Endodermal cell (in vitro differentiated cells): ENCODE measurements at regions not wholly inside any gene's neighbourhood (a gene's known extent, or its start where the extent isn't known, plus 50 kb on each side); places are given as distances from the start of the nearest gene placed in this dataset.
"Not testable (repeated sequence)": the region's sequence is repeated elsewhere in the genome, so short reads cannot be mapped to it uniquely, and the experiment has no call there.

ENCODE experiments used
- DNase-seq: peaks from one replicate; pipeline ENCODE4 v3.0.0-alpha.2; 2017
- H3K27ac ChIP-seq: 2 replicates; pipeline ENCODE4 v1.5.1; 2013; ENCODE audit warnings: mild to moderate bottlenecking, low read depth, low read length, moderate library complexity
- H3K27me3 ChIP-seq: 2 replicates; pipeline ENCODE4 v1.6.1; 2013; ENCODE audit warnings: mild to moderate bottlenecking, low read length, moderate library complexity; ENCODE audit not compliant: insufficient read depth, control insufficient read depth, poor library complexity, severe bottlenecking
- H3K36me3 ChIP-seq: 2 replicates; pipeline ENCODE4 v1.7.0; 2013; ENCODE audit warnings: mild to moderate bottlenecking, low read length, moderate library complexity; ENCODE audit not compliant: control insufficient read depth, insufficient read depth
- H3K4me1 ChIP-seq: one replicate; pipeline ENCODE4 v1.7.0; 2013; ENCODE audit warnings: low read length; ENCODE audit not compliant: control insufficient read depth, insufficient read depth
- H3K4me3 ChIP-seq: 2 replicates; pipeline ENCODE4 v1.5.1; 2013; ENCODE audit warnings: mild to moderate bottlenecking, low read length, moderate library complexity
- H3K9ac ChIP-seq: 2 replicates; pipeline ENCODE4 v1.6.1; 2013; ENCODE audit warnings: mild to moderate bottlenecking, low read length, moderate library complexity; ENCODE audit not compliant: poor library complexity, severe bottlenecking; ENCODE audit errors: extremely low read depth
- H3K9me3 ChIP-seq: 2 replicates; pipeline ENCODE4 v1.6.1; 2013; ENCODE audit warnings: mild to moderate bottlenecking, low read length, moderate library complexity; ENCODE audit not compliant: control insufficient read depth
- H3K27ac Mint-ChIP-seq: 2 replicates; pipeline ENCODE4 v1.8.0; 2020; ENCODE audit warnings: mixed read lengths
- H3K27me3 Mint-ChIP-seq: 2 replicates; pipeline ENCODE4 v1.8.0; 2021; ENCODE audit warnings: mild to moderate bottlenecking, mixed read lengths; ENCODE audit not compliant: insufficient read depth
- H3K36me3 Mint-ChIP-seq: 2 replicates; pipeline ENCODE4 v1.8.0; 2020; ENCODE audit warnings: low read depth, mixed read lengths
- H3K4me1 Mint-ChIP-seq: 2 replicates; pipeline ENCODE4 v1.8.0; 2020; ENCODE audit warnings: mixed read lengths
- H3K4me3 Mint-ChIP-seq: 2 replicates; pipeline ENCODE4 v1.8.0; 2020; ENCODE audit warnings: mild to moderate bottlenecking, moderate library complexity, mixed read lengths
- H3K9me3 Mint-ChIP-seq: 2 replicates; pipeline ENCODE4 v1.8.0; 2020; ENCODE audit warnings: mild to moderate bottlenecking, mixed read lengths
- WGBS, 2 experiments: methylation state at CpG; one replicate each; pipeline versions ENCODE4 v1.1.5 to v1.1.7; 2013; ENCODE audit warnings: missing lambda C conversion rate in 2 of 2, mixed read lengths in 1 of 2; ENCODE audit not compliant: insufficient coverage in 1 of 2, insufficient read length in 1 of 2; 5-methylcytosine and 5-hydroxymethylcytosine counted together
- TF ChIP-seq, protein P1 (sequence below): fragments of 200-600 bp; sonication (generic); conservative IDR thresholded peaks from 2 replicates; pipeline ENCODE4 v1.5.0; 2021; ENCODE audit warnings: antibody characterized with exemption, mild to moderate bottlenecking

DNA sequence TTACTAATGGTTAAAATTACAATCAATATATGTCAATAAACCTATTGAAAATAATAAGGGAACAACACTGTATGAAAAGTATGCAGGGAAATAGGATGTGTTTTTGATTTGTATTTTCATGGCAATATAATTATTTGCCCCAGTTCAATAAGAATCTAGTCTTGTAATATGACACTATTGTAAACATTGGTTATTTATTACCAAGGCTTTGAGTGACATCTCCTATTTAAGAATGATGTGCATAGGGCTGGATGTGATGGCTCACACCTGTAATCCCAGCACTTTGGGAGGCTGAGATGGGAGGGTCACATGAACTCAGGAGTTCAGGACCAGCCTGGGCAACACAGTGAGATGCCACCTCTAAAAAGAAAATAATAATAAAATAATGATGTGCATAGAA, 78.6 kb upstream of the DTNBP1 start:
- H3K4me3 ChIP-seq = no peak overlapping the region
- no peaks in the 10 kb centered on the region for H3K4me1 ChIP-seq
- H3K27ac ChIP-seq = no peak overlapping the region
- no peak overlapping the region for H3K9ac ChIP-seq
- Mint-ChIP-seq H3K27me3 (no peaks in the 10 kb centered on the region), H3K9me3 (peaks cover 7% of the 10 kb centered on the region), H3K36me3 (no peaks in the 10 kb centered on the region), H3K4me3 (no peak overlapping the region), H3K27ac (no peak overlapping the region), H3K4me1 (peaks cover 8% of the 10 kb centered on the region)
- no peaks in the 10 kb centered on the region for H3K9me3 ChIP-seq
- TF ChIP-seq, protein P1, sequence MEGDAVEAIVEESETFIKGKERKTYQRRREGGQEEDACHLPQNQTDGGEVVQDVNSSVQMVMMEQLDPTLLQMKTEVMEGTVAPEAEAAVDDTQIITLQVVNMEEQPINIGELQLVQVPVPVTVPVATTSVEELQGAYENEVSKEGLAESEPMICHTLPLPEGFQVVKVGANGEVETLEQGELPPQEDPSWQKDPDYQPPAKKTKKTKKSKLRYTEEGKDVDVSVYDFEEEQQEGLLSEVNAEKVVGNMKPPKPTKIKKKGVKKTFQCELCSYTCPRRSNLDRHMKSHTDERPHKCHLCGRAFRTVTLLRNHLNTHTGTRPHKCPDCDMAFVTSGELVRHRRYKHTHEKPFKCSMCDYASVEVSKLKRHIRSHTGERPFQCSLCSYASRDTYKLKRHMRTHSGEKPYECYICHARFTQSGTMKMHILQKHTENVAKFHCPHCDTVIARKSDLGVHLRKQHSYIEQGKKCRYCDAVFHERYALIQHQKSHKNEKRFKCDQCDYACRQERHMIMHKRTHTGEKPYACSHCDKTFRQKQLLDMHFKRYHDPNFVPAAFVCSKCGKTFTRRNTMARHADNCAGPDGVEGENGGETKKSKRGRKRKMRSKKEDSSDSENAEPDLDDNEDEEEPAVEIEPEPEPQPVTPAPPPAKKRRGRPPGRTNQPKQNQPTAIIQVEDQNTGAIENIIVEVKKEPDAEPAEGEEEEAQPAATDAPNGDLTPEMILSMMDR = no peak
- no peak for DNase-seq
- no peaks in the 10 kb centered on the region for H3K27me3 ChIP-seq
- H3K36me3 ChIP-seq = no peaks in the 10 kb centered on the region

GRCh38 chr6:15739867-15740266, 77.0 kb upstream of the DTNBP1 start:
- no peak overlapping the region for H3K27ac Mint-ChIP-seq
- peak overlapping the region; percentile 63 for H3K27ac ChIP-seq
- DNase-seq = no peak

GRCh38 chr6:15739353-15739752, 76.5 kb upstream of the DTNBP1 start:
- Mint-ChIP-seq H3K27me3 (no peaks in the 10 kb centered on the region), H3K36me3 (no peaks in the 10 kb centered on the region), H3K4me1 (peaks cover 14% of the 10 kb centered on the region), H3K27ac (no peak overlapping the region), H3K4me3 (no peak overlapping the region), H3K9me3 (peaks cover 7% of the 10 kb centered on the region)
- DNase-seq = no peak
- Histone ChIP-seq H3K9me3 (no peaks in the 10 kb centered on the region), H3K27me3 (no peaks in the 10 kb centered on the region), H3K27ac (peak overlapping the region; percentile 63), H3K4me1 (no peaks in the 10 kb centered on the region), H3K9ac (no peak overlapping the region), H3K36me3 (no peaks in the 10 kb centered on the region), H3K4me3 (no peak overlapping the region)
- 65% methylated on average over 2 of the region's 2 CpGs; no CpG with 5 or more reads in 1 of the 2 experiments for WGBS, 2 experiments
- TF ChIP-seq, protein P1 = no peak

More at GRCh38 chr6:15739867-15740266, 77.0 kb upstream of the DTNBP1 start:
- Histone ChIP-seq H3K9ac (no peak overlapping the region), H3K4me3 (no peak overlapping the region), H3K9me3 (no peaks in the 10 kb centered on the region), H3K4me1 (no peaks in the 10 kb centered on the region), H3K27me3 (no peaks in the 10 kb centered on the region), H3K36me3 (no peaks in the 10 kb centered on the region)
- Mint-ChIP-seq H3K27me3 (no peaks in the 10 kb centered on the region), H3K36me3 (no peaks in the 10 kb centered on the region), H3K4me3 (no peak overlapping the region), H3K4me1 (peaks cover 14% of the 10 kb centered on the region), H3K9me3 (peaks cover 7% of the 10 kb centered on the region)
- 60 to 83% methylated on average over 2 to 3 of the region's 3 CpGs for WGBS, 2 experiments
- TF ChIP-seq, protein P1 = peak; percentile 48

DNA sequence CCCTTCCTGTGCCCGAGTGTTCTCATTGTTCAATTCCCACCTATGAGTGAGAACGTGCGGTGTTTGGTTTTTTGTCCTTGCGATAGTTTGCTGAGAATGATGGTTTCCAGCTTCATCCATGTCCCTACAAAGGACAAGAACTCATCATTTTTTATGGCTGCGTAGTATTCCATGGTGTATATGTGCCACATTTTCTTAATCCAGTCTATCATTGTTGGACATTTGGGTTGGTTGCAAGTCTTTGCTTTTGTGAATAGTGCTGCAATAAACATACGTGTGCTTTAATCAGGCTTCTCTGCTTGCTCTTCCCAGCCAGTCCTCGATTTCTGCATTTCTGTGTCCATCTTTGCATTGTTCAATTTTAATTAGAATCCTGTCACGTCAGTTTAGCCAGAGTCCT, 75.4 kb upstream of the DTNBP1 start:
- H3K27ac Mint-ChIP-seq = not testable (repeated sequence)
- 67% methylated on average over 3 to 4 of the region's 8 CpGs for WGBS, 2 experiments

More for the DNA sequence above, 75.4 kb upstream of the DTNBP1 start:
- H3K4me3 Mint-ChIP-seq, H3K4me1 ChIP-seq, H3K27me3 Mint-ChIP-seq, H3K4me3 ChIP-seq, H3K9ac ChIP-seq, H3K9me3 ChIP-seq, DNase-seq, H3K36me3 Mint-ChIP-seq, H3K9me3 Mint-ChIP-seq, H3K27me3 ChIP-seq, H3K36me3 ChIP-seq, H3K27ac ChIP-seq: not testable (repeated sequence)
- H3K4me1 Mint-ChIP-seq = peaks cover 14% of the 10 kb centered on the region
